ENCODE measurements at regions not wholly inside any gene's neighbourhood (a gene's known extent, or its start where the extent isn't known, plus 50 kb on each side); places are given as distances from the start of the nearest gene placed in this dataset.
"Not testable (repeated sequence)": the region's sequence is repeated elsewhere in the genome, so short reads cannot be mapped to it uniquely, and the experiment has no call there.

DNA sequence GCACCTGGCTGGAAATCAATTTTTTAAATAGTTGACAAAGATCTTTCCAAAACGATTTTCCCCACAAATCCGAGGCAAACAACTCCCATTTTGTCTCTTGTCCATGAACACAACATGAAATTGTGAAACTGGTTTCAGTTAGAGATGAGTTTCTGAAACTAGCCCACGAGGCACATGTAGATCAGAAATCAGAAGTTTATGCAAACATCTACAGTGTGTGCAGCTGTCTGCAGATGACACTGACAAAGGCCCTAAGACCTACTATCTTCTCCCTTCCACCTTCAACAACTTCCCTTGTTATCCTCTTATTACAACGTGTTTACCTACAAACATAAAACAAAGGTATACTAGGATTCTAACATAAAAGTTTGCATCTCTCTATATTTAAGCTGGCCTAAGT, 183.3 kb downstream of the DIRAS2 start:
- intact Hi-C loops (cut with DNase I), result no loop called here
- ATAC-seq (no peak), DNase-seq (ENCODE audit: low spot score) (no peak)

DNA sequence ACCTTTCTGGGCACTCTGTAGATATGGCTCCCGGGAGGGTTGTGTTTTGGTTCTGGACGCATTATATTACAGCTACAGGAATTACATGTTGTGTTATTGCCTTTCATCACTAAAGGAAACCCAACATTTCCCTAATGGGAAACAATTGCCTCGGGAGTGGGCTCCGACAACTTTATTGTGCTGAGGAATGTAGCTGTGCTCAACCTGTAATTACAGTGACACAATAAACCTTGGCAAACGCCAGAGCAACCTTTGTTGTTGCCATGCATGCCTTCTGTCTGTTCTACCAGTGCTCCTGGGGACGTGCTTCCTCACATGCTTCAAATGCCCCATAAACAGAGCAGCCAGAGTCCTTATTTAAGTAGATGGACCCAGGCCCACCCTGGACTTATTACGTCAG, 182.4 kb downstream of the DIRAS2 start:
- ATAC-seq, result no peak
- intact Hi-C loops (cut with DNase I), result no loop called here
- DNase-seq (ENCODE audit: low spot score), result no peak

DNA sequence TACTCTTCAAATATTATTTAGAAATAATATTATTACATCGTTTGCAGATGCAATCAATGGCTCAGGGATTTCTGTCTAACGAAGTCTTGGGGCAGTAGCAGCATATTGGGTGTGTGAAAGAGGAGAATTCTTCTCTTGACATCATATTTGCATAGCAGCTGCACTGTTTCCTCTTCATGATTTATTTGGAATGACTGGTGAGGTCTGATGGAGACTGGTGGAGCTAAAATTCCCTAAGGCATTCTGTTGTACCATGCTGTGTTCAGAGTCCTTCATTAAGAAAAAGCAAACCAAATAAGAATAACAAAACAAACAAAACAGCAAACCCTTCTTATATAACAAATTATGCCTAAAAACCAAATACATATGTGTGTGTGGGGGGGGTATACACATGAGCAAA, 177.6 kb downstream of the DIRAS2 start:
- ATAC-seq (no peak), DNase-seq (ENCODE audit: low spot score) (no peak)
- intact Hi-C loops (cut with DNase I), result no loop called here

DNA sequence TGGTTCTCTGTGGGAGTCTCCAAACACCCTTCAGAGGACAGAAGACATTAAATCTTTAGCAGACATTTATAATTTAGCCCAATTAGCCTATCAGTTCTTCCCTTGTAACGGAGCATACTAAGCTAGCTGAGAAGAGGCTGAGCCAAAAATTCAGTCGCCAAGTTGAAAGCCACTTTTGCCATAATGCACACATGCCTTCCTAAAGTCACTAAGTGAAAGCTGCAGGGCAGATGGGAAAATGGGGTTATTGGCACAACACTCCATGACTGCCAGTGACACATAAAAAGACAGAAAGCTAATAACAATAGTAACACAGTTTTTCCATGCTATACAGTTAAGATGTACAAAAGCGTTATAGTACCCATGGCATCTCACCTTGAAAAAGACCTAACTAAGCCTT, 176.2 kb downstream of the DIRAS2 start:
- DNase-seq (ENCODE audit: low spot score), result no peak
- ATAC-seq, result no peak
- intact Hi-C loops (cut with DNase I), result no loop called here

DNA sequence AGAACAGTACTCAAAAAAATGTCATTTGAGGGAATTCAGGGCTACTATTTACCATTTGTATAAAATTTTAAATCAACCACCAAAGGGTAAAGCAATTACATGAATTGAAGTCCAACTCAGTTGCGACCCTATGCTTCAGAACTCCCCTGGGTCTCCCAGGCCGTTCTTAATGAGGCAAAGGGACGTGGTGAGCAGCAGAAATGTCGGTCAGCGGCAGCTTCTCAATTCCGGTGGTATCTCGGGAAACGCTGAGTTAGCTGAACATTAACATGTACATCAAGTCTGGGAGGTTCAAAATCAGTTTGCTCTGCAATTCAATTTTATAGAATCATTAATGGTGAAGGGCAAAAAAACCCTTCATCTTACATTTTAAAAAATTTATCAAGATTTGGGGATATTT, 173.2 kb downstream of the DIRAS2 start:
- ATAC-seq, result no peak
- intact Hi-C loops (cut with DNase I), result no loop called here
- DNase-seq (ENCODE audit: low spot score), result no peak

DNA sequence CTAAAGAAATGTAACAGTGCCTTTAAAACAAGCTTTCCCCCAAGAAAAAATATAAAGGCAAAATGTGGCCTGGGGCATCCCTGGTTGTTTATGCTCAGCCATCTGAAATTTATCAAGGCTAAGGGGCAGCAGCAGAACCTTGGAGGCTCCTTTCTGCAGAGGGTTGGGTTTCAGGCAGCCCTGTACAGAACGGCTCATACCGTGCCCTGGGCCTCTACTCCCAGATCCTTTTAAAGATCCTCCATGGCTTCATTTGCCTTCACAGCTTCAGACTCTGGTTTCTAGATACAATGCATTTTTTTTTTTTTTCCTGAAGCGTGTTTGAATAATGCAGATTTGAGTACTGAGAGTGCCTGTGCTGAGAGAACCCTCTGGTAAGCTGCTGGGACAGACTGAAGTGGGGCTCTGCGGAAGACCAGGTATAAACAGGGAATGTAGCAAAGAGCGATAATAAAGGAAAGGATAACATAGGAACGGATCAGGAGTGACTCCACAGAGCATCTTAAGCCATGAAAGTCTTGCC, 172.7 kb downstream of the DIRAS2 start:
- ATAC-seq (no peak), DNase-seq (ENCODE audit: low spot score) (no peak)
- intact Hi-C loops (cut with DNase I), result no loop called here

DNA sequence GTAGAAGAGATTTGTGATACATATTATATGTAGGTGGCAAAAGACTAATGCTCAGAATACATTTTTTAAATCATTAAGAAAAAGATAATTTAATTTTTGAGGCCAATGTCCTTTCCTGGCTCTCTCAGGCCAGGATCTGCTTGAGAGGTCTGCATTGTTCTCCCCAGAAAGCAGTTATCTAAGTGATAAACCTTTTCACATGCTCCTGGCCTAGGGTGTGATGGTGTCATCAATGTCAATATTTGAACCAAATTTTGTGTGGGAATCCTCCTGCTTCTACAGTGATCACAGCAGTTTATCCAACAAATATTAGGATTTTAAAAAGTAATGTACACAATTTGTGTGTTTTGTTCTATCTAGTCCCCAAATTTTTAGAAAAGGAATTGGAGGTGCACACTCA, 166.6 kb downstream of the DIRAS2 start:
- DNase-seq (ENCODE audit: low spot score) (no peak), ATAC-seq (no peak)
- intact Hi-C loops (cut with DNase I), result no loop called here

DNA sequence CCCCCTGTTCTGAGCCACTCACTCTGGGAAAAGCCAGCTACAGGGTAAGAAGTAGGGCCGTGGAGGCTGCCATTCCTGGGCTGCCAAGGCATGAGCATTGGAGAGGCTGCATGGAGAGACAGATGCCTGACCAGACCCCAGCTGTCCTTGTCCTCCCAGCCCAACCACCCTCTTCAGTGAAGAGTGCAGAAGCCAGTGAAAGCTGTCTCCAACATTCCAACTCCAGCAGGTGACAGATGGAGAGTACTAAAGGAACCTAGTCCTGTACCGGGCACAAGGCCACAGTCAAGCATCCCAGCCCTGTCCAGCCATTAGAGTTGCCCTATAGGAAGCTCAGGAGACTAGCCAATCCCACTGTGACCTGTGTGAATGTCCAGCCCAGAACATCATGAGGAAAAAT, 165.1 kb downstream of the DIRAS2 start:
- intact Hi-C loops (cut with DNase I), result no loop called here
- DNase-seq (ENCODE audit: low spot score), result no peak
- no peak for ATAC-seq

DNA sequence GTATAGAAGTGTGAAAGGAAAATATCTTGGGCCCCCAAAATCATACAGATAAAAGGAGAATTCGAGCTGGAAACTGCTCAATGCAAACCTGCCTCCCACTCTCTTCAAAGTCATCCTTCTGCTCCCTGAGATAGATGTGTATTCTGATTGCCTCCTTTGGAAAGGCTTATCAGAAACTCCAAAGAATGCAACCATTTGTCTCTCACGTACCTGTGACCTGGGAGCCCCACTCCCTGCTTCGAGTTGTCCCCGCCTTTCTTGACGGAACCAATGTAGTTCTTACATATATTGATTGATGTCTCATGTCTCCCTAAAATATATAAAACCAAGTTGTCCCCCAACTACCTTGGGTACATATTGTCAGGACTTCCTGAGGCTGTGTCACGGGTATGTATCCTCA, 163.8 kb downstream of the DIRAS2 start:
- ATAC-seq, result no peak
- no peak for DNase-seq (ENCODE audit: low spot score)
- intact Hi-C loops (cut with DNase I), result no loop called here

DNA sequence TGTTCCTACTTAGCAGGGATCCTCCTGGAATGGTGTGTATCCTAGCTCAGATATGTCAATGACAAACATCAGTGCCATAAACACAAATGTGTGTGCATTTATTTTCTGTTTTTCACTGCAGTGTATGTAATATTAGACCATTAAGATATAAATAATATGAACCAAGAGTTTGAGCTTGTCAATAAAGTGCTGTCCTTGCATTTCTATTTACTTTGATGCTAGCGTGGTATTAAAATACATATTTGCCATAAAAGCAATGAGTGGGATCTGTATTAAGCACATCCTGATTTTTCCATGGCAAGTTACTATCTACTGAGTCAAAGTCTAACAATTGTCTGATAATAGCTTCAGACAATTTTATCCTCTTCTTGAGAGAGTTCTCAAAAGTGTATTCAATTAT, 157.6 kb downstream of the DIRAS2 start:
- intact Hi-C loops (cut with DNase I), result no loop called here
- ATAC-seq (no peak), DNase-seq (ENCODE audit: low spot score) (no peak)

DNA sequence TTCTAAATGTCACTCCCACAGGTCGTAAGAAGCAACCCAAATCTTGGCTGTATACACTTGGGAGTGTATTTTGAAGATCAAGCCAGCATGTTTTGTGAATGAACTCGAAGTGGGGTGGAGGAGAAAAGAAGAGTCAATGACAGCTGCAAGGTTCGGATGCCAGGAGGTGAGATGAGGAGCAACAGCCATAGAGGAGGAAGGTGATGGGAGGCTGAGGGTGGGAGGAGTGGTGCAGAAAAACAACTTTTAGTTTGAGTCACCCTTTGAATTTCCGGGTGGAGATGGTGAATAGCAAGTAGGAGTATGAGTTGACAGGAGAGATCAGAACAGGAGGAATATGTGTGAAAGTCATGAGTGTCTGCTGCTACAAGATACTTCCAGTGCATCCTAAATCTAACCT, 153.6 kb downstream of the DIRAS2 start:
- DNase-seq (ENCODE audit: low spot score) (no peak), ATAC-seq (no peak)
- intact Hi-C loops (cut with DNase I), result no loop called here

DNA sequence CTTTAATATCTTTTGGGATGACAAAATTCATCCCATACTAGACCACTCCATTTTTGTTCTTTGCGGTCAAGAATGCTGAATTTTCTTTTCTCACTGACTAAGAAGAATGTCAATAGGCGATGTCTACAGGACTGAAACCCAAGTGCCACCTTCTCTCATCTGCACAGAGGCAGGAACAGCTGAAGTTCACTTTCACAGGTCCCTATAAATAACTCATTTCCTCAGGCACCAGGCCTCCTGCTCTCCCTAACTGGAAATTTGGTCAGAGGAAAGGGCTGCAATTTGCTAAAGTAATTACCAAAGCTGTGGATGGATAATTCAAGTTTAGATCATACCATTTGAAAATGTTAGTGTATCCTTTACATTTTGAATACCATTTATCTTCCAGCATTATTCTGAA, 142.9 kb downstream of the DIRAS2 start:
- no peak for ATAC-seq

DNA sequence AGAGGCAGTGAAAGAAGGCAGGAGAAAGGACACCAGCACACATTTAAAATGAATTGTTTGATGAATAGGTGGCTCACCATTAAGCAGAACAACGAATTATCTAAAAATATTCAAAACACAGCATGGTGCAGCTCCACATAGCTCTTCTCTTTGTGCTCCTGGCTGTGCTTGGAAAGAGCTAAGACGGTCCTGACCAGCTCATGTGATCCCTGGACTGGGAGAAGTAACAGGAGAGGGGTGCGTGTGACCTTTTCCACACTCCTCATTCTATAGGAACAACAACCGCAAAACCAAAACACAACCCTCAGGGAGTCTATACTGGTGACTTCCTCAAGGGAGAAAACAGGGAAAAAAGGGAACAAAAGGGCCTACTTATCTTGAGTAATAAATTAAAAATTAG, 140.5 kb downstream of the DIRAS2 start:
- intact Hi-C loops (cut with DNase I), result no loop called here
- no peak for DNase-seq (ENCODE audit: low spot score)
- ATAC-seq, result no peak

More for the DNA sequence above, 142.9 kb downstream of the DIRAS2 start:
- intact Hi-C loops (cut with DNase I), result no loop called here
- DNase-seq (ENCODE audit: low spot score), result no peak

DNA sequence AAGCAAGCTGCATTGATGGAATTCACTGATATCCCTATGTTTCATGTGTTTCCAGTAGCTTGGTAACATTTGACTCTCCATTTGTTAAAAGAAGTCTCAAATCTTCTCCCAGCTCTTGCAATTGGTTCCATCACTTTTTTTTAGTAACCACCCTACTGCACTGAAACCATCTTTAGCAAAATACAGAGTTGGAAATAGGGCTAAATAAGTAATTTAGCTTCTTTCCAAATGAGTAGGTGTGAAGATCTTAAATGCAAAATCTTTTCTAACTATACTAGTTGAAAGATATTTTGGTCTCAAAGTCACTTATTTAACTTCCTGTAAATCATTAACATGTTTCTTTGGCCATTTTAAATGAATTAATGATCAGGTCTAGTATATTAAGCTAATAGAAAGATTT, 138.1 kb downstream of the DIRAS2 start:
- ATAC-seq (no peak), DNase-seq (ENCODE audit: low spot score) (no peak)
- intact Hi-C loops (cut with DNase I), result no loop called here

DNA sequence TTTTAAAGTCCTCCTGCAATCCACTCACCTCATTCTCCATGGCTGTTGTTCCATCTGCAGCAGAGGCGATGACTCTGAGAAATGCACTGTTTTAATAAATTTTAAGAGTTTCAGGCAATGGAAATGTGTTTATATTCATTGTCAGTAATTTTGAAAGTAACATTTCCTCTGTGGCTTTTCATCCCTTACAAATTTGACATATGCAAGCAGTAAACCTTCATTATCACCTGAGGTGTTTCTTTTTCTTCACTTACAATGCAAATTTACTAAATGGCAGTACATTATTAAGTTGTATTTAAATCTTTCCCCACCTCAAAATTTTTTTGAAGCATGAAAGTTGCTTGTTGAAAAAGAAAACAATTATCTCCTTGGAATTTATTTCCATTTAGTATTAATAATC, 136.9 kb downstream of the DIRAS2 start:
- intact Hi-C loops (cut with DNase I), result no loop called here
- no peak for ATAC-seq
- no peak for DNase-seq (ENCODE audit: low spot score)

DNA sequence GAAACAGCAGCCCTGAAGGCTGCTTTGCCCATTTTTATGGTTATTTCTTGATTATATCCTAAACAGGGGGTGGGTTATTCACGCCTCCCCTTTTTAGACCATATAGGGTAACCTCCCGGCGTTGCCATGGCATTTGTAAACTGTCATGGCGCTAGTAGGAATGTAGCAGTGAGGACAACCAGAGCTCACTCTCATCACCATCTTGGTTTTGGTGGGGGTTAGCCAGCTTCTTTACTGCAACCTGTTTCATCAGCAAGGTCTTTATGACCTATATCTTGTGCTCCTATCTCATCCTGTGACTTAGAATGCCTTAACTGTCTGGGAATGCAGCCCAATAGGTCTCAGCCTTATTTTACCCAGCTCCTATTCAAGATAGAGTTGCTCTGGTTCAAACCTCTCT, 136.2 kb downstream of the DIRAS2 start:
- ATAC-seq; DNase-seq (ENCODE audit: low spot score); intact Hi-C loops (cut with DNase I): not testable (repeated sequence)

DNA sequence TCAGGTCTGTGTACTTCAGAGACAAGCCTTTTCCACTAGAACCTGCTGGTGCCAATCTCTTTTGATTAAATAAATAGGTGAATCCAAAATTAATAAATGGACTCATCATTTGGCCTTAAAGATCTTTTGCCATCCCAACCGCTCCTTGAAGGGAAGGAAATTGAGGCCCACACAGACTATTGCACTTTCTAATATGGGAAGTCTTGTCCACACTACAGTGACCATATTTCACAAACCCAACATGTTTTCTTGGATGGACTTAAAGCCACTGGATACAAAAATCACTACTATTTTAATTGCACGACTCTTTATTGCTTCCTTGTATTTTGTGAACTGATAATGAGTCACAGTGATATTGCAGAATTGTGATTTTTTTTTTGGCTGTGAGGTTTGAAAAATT, 135.0 kb downstream of the DIRAS2 start:
- ATAC-seq, result no peak
- intact Hi-C loops (cut with DNase I), result no loop called here
- no peak for DNase-seq (ENCODE audit: low spot score)

DNA sequence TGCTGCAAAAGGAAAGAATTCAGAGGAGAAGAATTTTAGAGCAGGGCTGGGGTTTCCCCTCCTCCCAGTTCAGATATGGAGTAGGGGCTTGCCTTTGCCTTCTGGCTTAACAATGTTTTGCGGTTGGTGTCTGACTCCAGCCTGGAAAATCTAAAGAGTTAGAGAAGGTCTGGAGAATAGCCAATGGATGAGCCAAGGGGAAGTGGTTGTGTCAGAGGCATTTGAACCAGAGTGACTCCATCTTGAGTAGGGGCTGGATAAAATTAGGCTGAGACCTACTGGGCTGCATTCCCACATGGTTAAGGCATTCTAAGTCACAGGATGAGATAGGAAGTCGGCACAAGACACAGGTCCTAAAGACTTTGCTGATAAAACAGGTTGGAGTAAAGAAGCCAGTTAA, 133.7 kb downstream of the DIRAS2 start:
- DNase-seq (ENCODE audit: low spot score), result no peak
- no peak for ATAC-seq
- intact Hi-C loops (cut with DNase I), result no loop called here

DNA sequence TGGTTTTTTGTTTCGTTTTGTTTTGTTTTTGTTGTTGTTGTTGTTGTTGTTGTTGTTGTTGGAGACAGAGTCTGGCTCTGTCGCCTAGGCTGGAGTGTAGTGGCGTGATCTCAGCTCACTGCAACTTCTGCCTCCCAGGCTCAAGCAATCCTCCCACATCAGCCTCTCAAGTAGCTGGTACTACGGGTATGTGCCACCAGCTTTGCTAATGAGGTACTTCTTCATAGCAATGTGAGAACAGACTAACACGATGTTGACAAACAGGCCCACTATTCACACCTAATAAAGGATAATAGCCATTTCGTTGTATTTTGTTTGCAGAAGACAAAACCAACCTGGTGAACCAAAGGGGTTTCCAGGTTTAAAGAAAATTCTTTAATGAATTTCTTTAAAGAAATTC, 130.9 kb downstream of the DIRAS2 start:
- no peak for ATAC-seq
- no peak for DNase-seq (ENCODE audit: low spot score)
- intact Hi-C loops (cut with DNase I), result no loop called here

DNA sequence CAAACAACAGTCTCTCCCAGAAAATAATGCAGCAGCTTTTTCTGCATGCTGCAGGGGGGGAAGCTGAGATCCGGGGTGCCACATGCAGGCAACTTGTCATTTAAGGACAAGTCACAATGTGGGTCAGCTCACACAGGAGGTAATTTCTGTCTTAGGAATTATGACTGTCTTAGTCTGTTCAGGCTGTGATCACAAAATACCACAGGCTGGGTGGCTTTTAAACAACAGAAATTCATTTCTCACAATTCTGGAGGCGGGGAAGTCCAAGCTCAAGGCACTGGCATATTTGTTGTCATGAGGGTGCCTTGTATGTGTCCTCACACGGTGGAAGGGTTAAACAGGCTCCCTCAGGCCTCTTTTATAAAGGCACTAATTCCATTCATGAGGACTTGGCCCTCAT, 127.7 kb downstream of the DIRAS2 start:
- ATAC-seq (no peak), DNase-seq (ENCODE audit: low spot score) (no peak)
- intact Hi-C loops (cut with DNase I), result loop anchor here (5.0 kb wide), 1 partner anchor 1247 kb away; no protein-coding TSS in a partner anchor

DNA sequence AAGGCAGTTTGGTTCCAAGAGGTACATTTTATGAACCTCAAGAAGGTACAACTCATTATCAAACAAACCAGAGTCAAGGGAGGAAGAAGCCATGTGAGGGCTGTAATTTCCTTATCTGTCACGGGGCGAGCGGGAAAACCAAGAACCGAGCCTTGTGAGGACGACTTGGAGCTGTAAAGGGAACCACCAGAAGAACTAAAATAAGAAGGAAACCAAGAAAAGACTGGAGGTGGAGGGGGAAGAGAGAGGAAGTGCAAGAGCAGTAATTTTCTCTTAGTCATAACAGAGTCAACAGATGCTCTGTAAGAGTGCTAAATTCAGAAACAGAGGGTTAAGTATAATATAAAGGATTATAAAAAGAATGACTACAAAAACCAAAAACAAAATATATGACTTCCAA, 127.1 kb downstream of the DIRAS2 start:
- intact Hi-C loops (cut with DNase I), result loop anchor here (5.0 kb wide), 1 partner anchor 1247 kb away; no protein-coding TSS in a partner anchor
- ATAC-seq (no peak), DNase-seq (ENCODE audit: low spot score) (no peak)

DNA sequence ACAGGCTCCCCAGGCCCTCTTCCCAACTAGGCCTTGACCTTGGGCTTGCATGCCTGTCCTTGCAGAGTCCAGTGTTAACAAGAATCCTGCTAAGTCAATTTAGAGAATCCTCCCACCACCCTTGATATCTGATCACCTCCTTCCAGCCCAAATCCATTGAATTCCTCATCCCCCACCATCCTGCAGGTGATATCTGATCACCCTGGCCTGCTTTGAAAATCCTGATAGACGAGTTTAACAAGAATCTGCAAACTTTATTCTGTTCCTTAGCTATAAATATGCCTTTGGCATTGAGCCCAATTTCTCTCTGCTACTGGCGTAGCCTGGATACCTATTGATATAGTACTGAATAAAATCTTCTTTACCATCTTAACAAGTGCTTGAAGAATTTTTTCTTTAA, 125.5 kb downstream of the DIRAS2 start:
- no peak for DNase-seq (ENCODE audit: low spot score)
- intact Hi-C loops (cut with DNase I), result loop anchor here (5.0 kb wide), 1 partner anchor 1245 kb away; no protein-coding TSS in a partner anchor
- ATAC-seq, result no peak
